ENCODE measurements at regions not wholly inside any gene's neighbourhood (a gene's known extent, or its start where the extent isn't known, plus 50 kb on each side); places are given as distances from the start of the nearest gene placed in this dataset.
A peak's percentile ranks its signal among the peaks of the same experiment; 100 is the strongest.

- DNase-seq (ENCODE audit: low spot score), result no peak
- TF ChIP-seq CTCF (IDR thresholded peaks at IDR 0.05), result no peak
- no peaks in the 10 kb centered on the region for H3K27me3 Mint-ChIP-seq (ENCODE audit: low read depth)
- H3K27ac Mint-ChIP-seq (ENCODE audit: unreplicated experiment), result no peak overlapping the region
- H3K4me1 Mint-ChIP-seq (ENCODE audit: low read depth), result no peaks in the 10 kb centered on the region
- no peak overlapping the region for H3K4me3 Mint-ChIP-seq (ENCODE audit: unreplicated experiment)
- H3K36me3 Mint-ChIP-seq (ENCODE audit: low read depth), result peaks cover 1% of the 10 kb centered on the region
- peaks cover 30% of the 10 kb centered on the region for H3K9me3 Mint-ChIP-seq (ENCODE audit: low read depth)
These were observed 1960.9 kb upstream of the DEFB115 start for GRCh38 chr20:29296256-29297230.

GRCh38 chr20:29297411-29298270, 1959.8 kb upstream of the DEFB115 start:
- TF ChIP-seq CTCF (IDR thresholded peaks at IDR 0.05), result no peak
- Mint-ChIP-seq H3K27ac (ENCODE audit: unreplicated experiment) (no peak overlapping the region), H3K27me3 (ENCODE audit: low read depth) (no peaks in the 10 kb centered on the region), H3K4me1 (ENCODE audit: low read depth) (no peaks in the 10 kb centered on the region), H3K9me3 (ENCODE audit: low read depth) (peaks cover 30% of the 10 kb centered on the region), H3K4me3 (ENCODE audit: unreplicated experiment) (no peak overlapping the region), H3K36me3 (ENCODE audit: low read depth) (peaks cover 1% of the 10 kb centered on the region)
- peak; percentile 55 for DNase-seq (ENCODE audit: low spot score)

GRCh38 chr20:29298271-29298590, 1959.2 kb upstream of the DEFB115 start:
- TF ChIP-seq CTCF (IDR thresholded peaks at IDR 0.05), result no peak
- Mint-ChIP-seq H3K4me3 (ENCODE audit: unreplicated experiment) (no peak overlapping the region), H3K36me3 (ENCODE audit: low read depth) (peaks cover 1% of the 10 kb centered on the region), H3K27me3 (ENCODE audit: low read depth) (no peaks in the 10 kb centered on the region), H3K9me3 (ENCODE audit: low read depth) (peaks cover 34% of the 10 kb centered on the region), H3K4me1 (ENCODE audit: low read depth) (no peaks in the 10 kb centered on the region), H3K27ac (ENCODE audit: unreplicated experiment) (no peak overlapping the region)
- DNase-seq (ENCODE audit: low spot score), result no peak

GRCh38 chr20:29298759-29299613, 1958.5 kb upstream of the DEFB115 start:
- DNase-seq (ENCODE audit: low spot score), result no peak
- TF ChIP-seq CTCF (IDR thresholded peaks at IDR 0.05), result no peak
- Mint-ChIP-seq H3K27ac (ENCODE audit: unreplicated experiment) (no peak overlapping the region), H3K36me3 (ENCODE audit: low read depth) (peaks cover 1% of the 10 kb centered on the region), H3K4me1 (ENCODE audit: low read depth) (no peaks in the 10 kb centered on the region), H3K27me3 (ENCODE audit: low read depth) (no peaks in the 10 kb centered on the region), H3K9me3 (ENCODE audit: low read depth) (peaks cover 37% of the 10 kb centered on the region), H3K4me3 (ENCODE audit: unreplicated experiment) (no peak overlapping the region)
